ENCODE measurements at regions not wholly inside any gene's neighbourhood (a gene's known extent, or its start where the extent isn't known, plus 50 kb on each side); places are given as distances from the start of the nearest gene placed in this dataset.

DNA sequence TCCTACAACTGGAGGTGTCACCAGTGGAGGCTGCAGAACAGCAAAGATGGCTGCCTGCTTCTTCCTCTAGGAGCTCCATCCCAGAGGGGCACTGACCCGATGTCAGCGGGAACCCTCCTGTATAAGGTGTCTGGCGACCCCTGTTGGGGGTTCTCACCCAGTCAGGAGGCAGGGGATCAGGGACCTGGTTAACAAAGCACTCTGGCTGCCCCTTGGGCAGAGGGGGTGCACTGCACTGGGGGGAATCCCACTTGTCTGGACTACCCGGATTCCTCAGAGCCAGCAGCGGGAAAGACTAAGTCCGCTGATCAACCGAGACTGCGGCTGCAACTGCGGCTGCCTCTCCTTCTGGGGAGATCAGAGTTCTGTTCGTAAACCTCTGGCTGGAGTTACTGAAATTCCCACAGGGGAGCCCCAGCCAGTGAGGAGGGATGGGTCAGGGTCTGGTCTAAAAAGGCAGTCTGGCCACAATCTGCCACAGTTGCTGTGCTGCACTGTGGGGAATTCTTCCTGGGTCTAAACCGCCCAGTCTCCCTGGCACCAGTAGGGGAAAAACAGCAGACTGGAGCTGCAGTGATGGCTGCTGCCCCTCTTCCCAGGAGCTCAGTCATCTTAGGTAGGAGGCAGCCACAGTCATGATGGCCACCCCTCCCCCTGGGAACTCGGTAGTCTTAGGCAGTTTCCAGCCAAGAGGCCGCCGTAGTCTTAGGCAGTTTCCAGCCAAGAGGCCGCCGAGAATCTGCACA is 213.4 kb downstream of the CYB561 start:
- no peaks in the 10 kb centered on the region for H3K27me3 ChIP-seq
- no peak for DNase-seq
- H3K36me3 ChIP-seq: no peaks in the 10 kb centered on the region
- H3K4me3 ChIP-seq: no peak overlapping the region
- H3K27ac ChIP-seq: no peak overlapping the region
- intact Hi-C loops (cut with DNase I): no loop called here
- H3K4me1 ChIP-seq: no peaks in the 10 kb centered on the region
- peaks cover 0 to 5% (median 2%) of the 10 kb centered on the region in 4 donors for H3K9me3 ChIP-seq
- WGBS, 2 donors: 96 to 97% methylated on average over 16 of the region's 16 CpGs
- TF ChIP-seq EP300 (IDR thresholded peaks at IDR 0.05) (no peak), POLR2A (IDR thresholded peaks at IDR 0.05) (no peak), POLR2AphosphoS5 (IDR thresholded peaks at IDR 0.05) (no peak)
- TF ChIP-seq, protein P1, sequence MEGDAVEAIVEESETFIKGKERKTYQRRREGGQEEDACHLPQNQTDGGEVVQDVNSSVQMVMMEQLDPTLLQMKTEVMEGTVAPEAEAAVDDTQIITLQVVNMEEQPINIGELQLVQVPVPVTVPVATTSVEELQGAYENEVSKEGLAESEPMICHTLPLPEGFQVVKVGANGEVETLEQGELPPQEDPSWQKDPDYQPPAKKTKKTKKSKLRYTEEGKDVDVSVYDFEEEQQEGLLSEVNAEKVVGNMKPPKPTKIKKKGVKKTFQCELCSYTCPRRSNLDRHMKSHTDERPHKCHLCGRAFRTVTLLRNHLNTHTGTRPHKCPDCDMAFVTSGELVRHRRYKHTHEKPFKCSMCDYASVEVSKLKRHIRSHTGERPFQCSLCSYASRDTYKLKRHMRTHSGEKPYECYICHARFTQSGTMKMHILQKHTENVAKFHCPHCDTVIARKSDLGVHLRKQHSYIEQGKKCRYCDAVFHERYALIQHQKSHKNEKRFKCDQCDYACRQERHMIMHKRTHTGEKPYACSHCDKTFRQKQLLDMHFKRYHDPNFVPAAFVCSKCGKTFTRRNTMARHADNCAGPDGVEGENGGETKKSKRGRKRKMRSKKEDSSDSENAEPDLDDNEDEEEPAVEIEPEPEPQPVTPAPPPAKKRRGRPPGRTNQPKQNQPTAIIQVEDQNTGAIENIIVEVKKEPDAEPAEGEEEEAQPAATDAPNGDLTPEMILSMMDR (IDR thresholded peaks at IDR 0.05): no peak

DNA sequence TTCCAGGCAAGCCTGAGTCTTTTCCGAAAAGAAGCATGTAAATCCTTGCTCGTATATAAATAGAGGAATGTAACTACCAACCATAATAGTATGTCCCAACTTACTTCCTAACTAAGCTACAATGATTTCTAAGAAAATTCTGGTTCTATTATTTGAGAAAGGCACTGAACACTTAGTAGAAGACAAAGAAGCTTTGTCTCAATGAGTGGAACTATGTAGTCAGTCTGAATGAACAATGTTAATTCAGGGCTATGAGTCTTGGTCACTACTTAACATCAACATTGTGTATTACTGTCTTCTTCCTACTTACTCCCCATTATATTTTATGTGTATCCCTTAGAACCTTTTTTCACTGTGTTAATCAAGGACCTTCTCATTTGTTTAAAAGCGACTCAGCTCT is 206.0 kb downstream of the CYB561 start:
- TF ChIP-seq EP300 (IDR thresholded peaks at IDR 0.05): no peak
- Histone ChIP-seq H3K9me3 (no peaks in the 10 kb centered on the region), H3K4me1 (no peaks in the 10 kb centered on the region), H3K4me3 (no peak overlapping the region), H3K27me3 (no peaks in the 10 kb centered on the region), H3K27ac (no peak overlapping the region), H3K36me3 (no peaks in the 10 kb centered on the region)
- no peak for DNase-seq
- WGBS, 2 donors: 89 to 96% methylated on average over 3 of the region's 3 CpGs
- intact Hi-C loops (cut with DNase I): no loop called here

DNA sequence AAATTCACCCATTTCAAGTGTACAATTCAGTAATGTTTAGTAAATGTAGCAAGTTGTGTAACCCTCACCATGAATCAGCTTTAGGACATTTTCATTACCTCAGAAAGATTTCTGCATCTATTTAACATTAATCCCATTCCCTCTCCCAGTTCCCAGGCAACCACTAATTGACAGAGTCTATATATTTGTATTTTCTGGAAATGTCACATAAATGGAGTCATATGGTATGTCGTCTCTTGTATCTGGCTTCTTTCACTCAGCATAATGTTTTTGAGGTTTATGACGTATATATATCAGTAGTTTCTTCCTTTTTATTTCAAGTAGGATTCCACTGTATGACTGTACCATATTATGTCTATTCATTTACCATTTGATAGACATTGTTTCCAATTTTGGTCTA is 199.8 kb downstream of the CYB561 start:
- Histone ChIP-seq H3K36me3 (no peaks in the 10 kb centered on the region), H3K4me3 (no peak overlapping the region), H3K27me3 (no peaks in the 10 kb centered on the region), H3K4me1 (peaks cover 0 to 10% (median 2%) of the 10 kb centered on the region in 4 donors), H3K27ac (no peak overlapping the region), H3K9me3 (no peaks in the 10 kb centered on the region)
- 89 to 92% methylated on average over 2 of the region's 2 CpGs for WGBS, 2 donors
- intact Hi-C loops (cut with DNase I): no loop called here
- DNase-seq: no peak
- TF ChIP-seq, protein P1 (IDR thresholded peaks at IDR 0.05): no peak
- TF ChIP-seq EP300 (IDR thresholded peaks at IDR 0.05) (no peak), POLR2AphosphoS5 (IDR thresholded peaks at IDR 0.05) (no peak), POLR2A (IDR thresholded peaks at IDR 0.05) (no peak)

DNA sequence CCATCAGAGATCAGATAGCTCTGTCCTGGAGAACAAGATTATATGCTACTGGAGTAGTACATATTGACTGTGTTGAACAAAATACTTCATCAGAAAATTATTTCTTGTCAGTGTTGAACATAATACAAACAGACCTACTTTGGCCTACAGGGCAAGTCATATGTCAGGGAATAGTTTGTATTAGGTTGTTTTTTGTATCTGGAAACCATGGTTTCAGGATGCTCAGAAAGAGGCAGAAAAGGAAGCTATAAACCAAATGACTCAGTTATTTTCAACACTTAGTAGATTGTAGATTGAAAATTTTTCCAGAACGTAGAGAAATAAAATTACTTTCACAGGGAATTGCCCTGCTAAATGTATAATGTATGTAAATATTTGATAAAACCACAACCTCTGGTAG is 198.4 kb downstream of the CYB561 start:
- Histone ChIP-seq H3K4me3 (no peak overlapping the region), H3K36me3 (no peaks in the 10 kb centered on the region), H3K9me3 (no peaks in the 10 kb centered on the region), H3K4me1 (peaks cover 0 to 10% (median 2%) of the 10 kb centered on the region in 4 donors), H3K27me3 (no peaks in the 10 kb centered on the region), H3K27ac (no peak overlapping the region)
- 69 to 88% methylated on average over 1 of the region's 1 CpG for WGBS, 2 donors
- intact Hi-C loops (cut with DNase I): no loop called here
- TF ChIP-seq, protein P1 (IDR thresholded peaks at IDR 0.05): no peak
- TF ChIP-seq EP300 (IDR thresholded peaks at IDR 0.05) (no peak), POLR2AphosphoS5 (IDR thresholded peaks at IDR 0.05) (no peak), POLR2A (IDR thresholded peaks at IDR 0.05) (no peak)
- no peak for DNase-seq

DNA sequence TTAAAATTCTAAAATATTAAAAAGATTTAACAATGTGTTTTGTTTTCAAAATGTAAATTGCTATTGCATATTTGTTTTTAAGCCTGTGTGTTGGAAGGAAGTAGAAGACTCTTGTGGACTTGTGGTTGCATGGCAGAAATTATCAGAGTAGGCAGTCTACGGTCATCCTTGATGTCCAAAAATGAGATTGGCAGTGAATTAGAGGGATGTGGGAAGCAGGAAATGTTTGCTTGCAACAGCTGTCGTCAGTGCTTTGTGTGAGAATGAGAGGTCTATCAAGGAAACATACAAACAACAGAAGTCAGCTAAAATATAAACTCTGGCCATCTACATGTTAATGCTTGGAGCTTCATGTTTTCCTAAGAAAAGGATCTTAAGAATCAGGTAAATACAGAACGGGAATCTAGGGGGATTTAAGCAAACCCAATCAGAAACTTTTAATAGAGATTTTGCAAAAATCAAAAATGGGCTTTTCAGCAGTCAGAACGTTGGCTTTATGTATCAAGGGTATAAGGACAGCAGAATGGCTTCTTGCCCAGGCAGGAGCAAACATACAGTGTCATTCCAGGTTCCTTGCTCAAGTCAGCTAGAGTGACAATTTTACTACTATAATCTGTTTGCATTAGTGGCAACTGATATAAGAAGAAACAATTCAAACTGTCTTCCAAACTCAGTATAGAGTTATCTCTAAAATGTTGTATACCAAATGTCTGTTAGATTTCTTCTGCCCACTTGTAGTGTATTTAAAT is 196.7 kb downstream of the CYB561 start:
- no peaks in the 10 kb centered on the region for H3K9me3 ChIP-seq
- peaks cover 0 to 10% (median 2%) of the 10 kb centered on the region in 4 donors for H3K4me1 ChIP-seq
- no peak for DNase-seq
- H3K36me3 ChIP-seq: no peaks in the 10 kb centered on the region
- WGBS, 2 donors: 42 to 49% methylated on average over 4 of the region's 4 CpGs
- intact Hi-C loops (cut with DNase I): no loop called here
- H3K4me3 ChIP-seq: no peak overlapping the region
- no peak for TF ChIP-seq EP300 (IDR thresholded peaks at IDR 0.05)
- no peak for TF ChIP-seq POLR2A (IDR thresholded peaks at IDR 0.05)
- TF ChIP-seq POLR2AphosphoS5 (IDR thresholded peaks at IDR 0.05): no peak
- TF ChIP-seq, protein P1 (IDR thresholded peaks at IDR 0.05): no peak
- H3K27me3 ChIP-seq: no peaks in the 10 kb centered on the region
- H3K27ac ChIP-seq: no peak overlapping the region
